ENCODE measurements at regions not wholly inside any gene's neighbourhood (a gene's known extent, or its start where the extent isn't known, plus 50 kb on each side); places are given as distances from the start of the nearest gene placed in this dataset.

GRCh38 chr15:37870711-37871110 lies 63.7 kb upstream of the TMCO5A start:
- H3K4me3 ChIP-seq (ENCODE audit: low read depth in 2 of 2, low read length in 2 of 2), result no peak overlapping the region
- ChIA-PET POLR2A (no interaction called here), CTCF (no interaction called here)
- ATAC-seq (no peak), DNase-seq (ENCODE audit: low read depth, low spot score) (no peak)
- H3K9me3 ChIP-seq (ENCODE audit: control insufficient read depth, insufficient read depth, low read depth, low read length), result no peaks in the 10 kb centered on the region
- in situ Hi-C loops (cut with HindIII; ENCODE audit: low pct_unique_long_range_greater_than_20kb, low sequenced_read_pairs) (no loop called here), intact Hi-C loops (cut with micrococcal nuclease; ENCODE audit: unreplicated experiment) (no loop called here)
- H3K27me3 ChIP-seq (ENCODE audit: control insufficient read depth, insufficient read depth, low read length), result no peaks in the 10 kb centered on the region; the same call in 1 of the 2 replicates
- H3K27ac ChIP-seq (ENCODE audit: low read length), result no peak overlapping the region
- BruUV-seq (replicated peaks), result no TSS peak
- no peaks in the 10 kb centered on the region for H3K36me3 ChIP-seq (ENCODE audit: control insufficient read depth, insufficient read depth, low read length)
- TF ChIP-seq, protein P1, sequence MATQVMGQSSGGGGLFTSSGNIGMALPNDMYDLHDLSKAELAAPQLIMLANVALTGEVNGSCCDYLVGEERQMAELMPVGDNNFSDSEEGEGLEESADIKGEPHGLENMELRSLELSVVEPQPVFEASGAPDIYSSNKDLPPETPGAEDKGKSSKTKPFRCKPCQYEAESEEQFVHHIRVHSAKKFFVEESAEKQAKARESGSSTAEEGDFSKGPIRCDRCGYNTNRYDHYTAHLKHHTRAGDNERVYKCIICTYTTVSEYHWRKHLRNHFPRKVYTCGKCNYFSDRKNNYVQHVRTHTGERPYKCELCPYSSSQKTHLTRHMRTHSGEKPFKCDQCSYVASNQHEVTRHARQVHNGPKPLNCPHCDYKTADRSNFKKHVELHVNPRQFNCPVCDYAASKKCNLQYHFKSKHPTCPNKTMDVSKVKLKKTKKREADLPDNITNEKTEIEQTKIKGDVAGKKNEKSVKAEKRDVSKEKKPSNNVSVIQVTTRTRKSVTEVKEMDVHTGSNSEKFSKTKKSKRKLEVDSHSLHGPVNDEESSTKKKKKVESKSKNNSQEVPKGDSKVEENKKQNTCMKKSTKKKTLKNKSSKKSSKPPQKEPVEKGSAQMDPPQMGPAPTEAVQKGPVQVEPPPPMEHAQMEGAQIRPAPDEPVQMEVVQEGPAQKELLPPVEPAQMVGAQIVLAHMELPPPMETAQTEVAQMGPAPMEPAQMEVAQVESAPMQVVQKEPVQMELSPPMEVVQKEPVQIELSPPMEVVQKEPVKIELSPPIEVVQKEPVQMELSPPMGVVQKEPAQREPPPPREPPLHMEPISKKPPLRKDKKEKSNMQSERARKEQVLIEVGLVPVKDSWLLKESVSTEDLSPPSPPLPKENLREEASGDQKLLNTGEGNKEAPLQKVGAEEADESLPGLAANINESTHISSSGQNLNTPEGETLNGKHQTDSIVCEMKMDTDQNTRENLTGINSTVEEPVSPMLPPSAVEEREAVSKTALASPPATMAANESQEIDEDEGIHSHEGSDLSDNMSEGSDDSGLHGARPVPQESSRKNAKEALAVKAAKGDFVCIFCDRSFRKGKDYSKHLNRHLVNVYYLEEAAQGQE (IDR thresholded peaks at IDR 0.05; ENCODE audit: insufficient read depth in 1 of 2, low read depth in 2 of 2, low read length in 1 of 2), result no peak
- no peak for TF ChIP-seq POLR2AphosphoS5 (IDR thresholded peaks at IDR 0.05; ENCODE audit: low read depth, low read length)
- TF ChIP-seq, protein P2, sequence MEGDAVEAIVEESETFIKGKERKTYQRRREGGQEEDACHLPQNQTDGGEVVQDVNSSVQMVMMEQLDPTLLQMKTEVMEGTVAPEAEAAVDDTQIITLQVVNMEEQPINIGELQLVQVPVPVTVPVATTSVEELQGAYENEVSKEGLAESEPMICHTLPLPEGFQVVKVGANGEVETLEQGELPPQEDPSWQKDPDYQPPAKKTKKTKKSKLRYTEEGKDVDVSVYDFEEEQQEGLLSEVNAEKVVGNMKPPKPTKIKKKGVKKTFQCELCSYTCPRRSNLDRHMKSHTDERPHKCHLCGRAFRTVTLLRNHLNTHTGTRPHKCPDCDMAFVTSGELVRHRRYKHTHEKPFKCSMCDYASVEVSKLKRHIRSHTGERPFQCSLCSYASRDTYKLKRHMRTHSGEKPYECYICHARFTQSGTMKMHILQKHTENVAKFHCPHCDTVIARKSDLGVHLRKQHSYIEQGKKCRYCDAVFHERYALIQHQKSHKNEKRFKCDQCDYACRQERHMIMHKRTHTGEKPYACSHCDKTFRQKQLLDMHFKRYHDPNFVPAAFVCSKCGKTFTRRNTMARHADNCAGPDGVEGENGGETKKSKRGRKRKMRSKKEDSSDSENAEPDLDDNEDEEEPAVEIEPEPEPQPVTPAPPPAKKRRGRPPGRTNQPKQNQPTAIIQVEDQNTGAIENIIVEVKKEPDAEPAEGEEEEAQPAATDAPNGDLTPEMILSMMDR (IDR thresholded peaks at IDR 0.05), result no peak
- TF ChIP-seq SIN3A (IDR thresholded peaks at IDR 0.05; ENCODE audit: borderline replicate concordance, insufficient read depth, low read depth, low read length), result no peak
- TF ChIP-seq TCF7L2 (IDR thresholded peaks at IDR 0.05; ENCODE audit: low read depth, low read length), result no peak
- H3K4me1 ChIP-seq (ENCODE audit: control insufficient read depth, insufficient read depth, low read length), result no peaks in the 10 kb centered on the region

- Histone ChIP-seq H3K4me1 (ENCODE audit: control insufficient read depth, insufficient read depth, low read length) (no peaks in the 10 kb centered on the region), H3K9me3 (ENCODE audit: control insufficient read depth, insufficient read depth, low read depth, low read length) (no peaks in the 10 kb centered on the region), H3K4me3 (ENCODE audit: low read depth in 2 of 2, low read length in 2 of 2) (no peak overlapping the region), H3K27me3 (ENCODE audit: control insufficient read depth, insufficient read depth, low read length) (peaks cover 2% of the 10 kb centered on the region; the same call in 1 of the 2 replicates), H3K36me3 (ENCODE audit: control insufficient read depth, insufficient read depth, low read length) (no peaks in the 10 kb centered on the region), H3K27ac (ENCODE audit: low read length) (no peak overlapping the region)
- no peak for TF ChIP-seq TCF7L2 (IDR thresholded peaks at IDR 0.05; ENCODE audit: low read depth, low read length)
- TF ChIP-seq, protein P2 (IDR thresholded peaks at IDR 0.05), result no peak
- no peak for TF ChIP-seq POLR2AphosphoS5 (IDR thresholded peaks at IDR 0.05; ENCODE audit: low read depth, low read length)
- TF ChIP-seq, protein P1 (IDR thresholded peaks at IDR 0.05; ENCODE audit: insufficient read depth in 1 of 2, low read depth in 2 of 2, low read length in 1 of 2), result no peak
- no peak for TF ChIP-seq SIN3A (IDR thresholded peaks at IDR 0.05; ENCODE audit: borderline replicate concordance, insufficient read depth, low read depth, low read length)
- BruUV-seq (replicated peaks), result no TSS peak
- DNase-seq (ENCODE audit: low read depth, low spot score) (no peak), ATAC-seq (no peak)
- intact Hi-C loops (cut with micrococcal nuclease; ENCODE audit: unreplicated experiment), result no loop called here
- POLR2A ChIA-PET, result no interaction called here
- CTCF ChIA-PET, result no interaction called here
- in situ Hi-C loops (cut with HindIII; ENCODE audit: low pct_unique_long_range_greater_than_20kb, low sequenced_read_pairs), result no loop called here
These were observed 61.8 kb upstream of the TMCO5A start for GRCh38 chr15:37872661-37873060.

Data from Panc1 (cell line).